HG03159 (cell line): ENCODE measurements at regions not wholly inside any gene's neighbourhood (a gene's known extent, or its start where the extent isn't known, plus 50 kb on each side); places are given as distances from the start of the nearest gene placed in this dataset.

Experiments
- ATAC-seq: cut with Tn5 transposase; IDR thresholded peaks from one replicate; pipeline ENCODE4 v1.9.1; 2021; ENCODE audit warnings: mild to moderate bottlenecking, moderate library complexity; ENCODE audit not compliant: unreplicated experiment

DNA sequence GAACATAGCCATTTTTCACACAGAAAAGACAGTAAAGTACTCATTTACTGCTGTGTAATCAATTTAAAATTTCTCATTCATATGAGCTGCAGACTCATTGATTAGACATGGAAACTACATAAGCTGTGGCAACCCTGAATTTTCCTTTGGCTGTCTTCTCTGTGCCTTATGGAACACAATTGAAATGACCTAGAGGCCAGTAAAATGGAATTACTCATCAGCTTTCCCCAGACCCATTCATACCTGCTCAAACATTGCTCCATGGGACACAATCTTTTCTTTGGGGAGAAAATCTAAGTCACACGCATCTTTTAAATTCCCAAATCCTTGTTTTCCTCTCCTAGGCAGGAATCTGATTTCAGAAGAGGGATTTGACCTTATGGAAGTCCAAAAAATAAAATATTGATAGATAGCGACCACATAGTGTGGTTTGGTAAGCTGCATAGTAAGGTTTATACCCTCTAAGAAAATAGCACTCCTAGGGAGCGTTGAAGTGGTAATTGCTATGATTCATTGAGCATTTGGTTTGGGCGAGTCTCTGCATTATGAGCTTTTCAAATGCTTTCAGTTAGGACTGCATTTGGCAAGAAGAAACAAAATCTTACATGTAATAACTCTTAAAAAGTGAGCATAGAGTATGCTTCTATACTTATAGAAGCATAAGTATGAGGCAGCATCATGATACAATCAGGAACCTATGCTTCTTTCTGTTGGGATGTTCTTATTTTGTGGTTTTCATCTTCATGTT lies 243.4 kb upstream of the GADL1 start:
- no peak for ATAC-seq

DNA sequence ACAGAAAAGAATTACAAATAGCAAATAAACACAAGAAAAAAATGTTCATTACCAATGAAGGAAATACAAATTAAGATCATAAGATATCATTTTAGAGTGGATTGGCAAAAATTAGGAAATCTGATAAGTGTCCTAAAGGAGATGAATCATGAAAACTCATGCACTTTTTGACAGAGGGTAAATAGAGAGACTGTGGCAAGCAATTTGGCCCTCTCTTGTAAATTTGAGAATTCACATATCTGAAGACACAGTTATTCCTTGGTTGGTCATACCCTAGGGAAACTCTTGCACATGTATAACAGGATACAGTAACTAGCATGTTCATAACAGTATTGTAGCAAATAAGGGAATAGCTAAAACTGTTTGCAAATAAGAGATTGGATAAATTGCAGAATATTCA lies 246.0 kb upstream of the GADL1 start:
- no peak for ATAC-seq

DNA sequence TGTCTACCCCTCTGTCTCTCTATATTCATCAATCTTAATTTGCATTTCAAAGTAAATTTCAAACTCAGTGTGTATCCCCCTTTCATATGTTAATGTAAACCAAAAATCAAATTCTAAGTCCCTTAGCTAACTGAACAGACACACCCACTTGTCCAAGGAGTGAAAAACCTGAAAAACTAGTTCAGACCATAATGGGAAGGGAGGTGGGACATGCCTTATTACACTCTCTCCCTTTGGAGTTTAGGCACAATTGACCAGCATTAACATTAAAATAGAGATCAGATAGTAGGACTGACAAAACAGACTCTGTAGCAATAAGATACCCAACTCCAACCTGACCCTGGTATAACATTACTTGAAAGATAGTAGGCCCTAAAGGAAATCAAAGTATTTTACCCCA lies 247.7 kb upstream of the GADL1 start:
- no peak for ATAC-seq

DNA sequence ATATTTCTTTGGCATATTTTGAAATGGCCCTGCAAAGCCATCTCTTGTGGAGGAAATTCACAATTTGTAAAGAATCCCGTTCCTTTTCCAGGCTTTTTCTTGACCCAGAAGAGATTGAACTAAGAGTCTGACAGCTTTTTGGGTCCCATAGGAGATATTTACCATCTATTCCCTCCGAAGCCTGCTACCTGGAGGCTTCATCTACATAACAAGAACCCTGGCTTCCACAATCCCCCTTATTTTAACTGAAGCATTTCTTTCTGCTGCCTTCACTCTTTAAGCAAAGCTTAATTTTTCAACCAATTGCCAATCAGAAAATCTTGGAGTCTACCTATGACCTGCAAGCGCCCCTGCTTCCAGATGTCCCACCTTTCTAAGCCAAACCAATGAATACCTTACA lies 248.1 kb upstream of the GADL1 start:
- ATAC-seq = no peak

DNA sequence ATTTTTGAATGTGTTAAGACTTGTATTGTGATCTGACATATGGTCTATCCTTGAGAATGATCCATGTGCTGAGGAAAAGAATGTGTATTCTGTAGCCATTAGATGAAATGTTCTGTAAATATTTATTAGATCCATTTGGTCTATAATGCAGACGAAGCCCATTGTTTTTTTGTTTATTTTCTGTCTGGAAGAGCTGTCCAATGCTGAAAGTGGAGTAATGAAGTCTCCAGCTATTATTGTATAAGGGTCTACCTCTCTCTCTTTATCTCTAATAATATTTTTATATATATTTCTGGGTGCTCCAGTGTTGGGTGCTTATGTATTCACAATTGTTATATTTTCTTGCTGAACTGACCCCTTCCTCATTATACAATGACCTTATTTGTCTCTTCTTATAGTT lies 250.6 kb upstream of the GADL1 start:
- no peak for ATAC-seq

DNA sequence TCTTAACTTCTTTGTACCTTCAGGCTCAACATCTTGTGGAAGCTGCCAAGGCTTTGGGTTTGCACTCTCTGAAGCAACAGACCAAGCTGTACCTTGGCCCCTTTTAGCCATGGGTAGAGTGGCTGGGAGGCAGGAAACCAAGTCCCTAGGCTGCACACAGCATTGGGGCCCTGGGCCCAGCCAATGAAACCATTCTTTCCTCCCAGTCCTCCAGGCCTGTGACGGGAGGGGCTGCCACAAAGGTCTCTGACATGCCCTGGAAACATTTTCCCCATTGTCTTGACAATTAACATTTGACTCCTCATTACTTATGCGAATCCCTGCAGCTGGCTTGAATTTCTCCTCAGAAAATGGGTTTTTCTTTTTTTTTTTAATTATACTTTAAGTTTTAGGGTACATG lies 253.1 kb upstream of the GADL1 start:
- no peak for ATAC-seq

DNA sequence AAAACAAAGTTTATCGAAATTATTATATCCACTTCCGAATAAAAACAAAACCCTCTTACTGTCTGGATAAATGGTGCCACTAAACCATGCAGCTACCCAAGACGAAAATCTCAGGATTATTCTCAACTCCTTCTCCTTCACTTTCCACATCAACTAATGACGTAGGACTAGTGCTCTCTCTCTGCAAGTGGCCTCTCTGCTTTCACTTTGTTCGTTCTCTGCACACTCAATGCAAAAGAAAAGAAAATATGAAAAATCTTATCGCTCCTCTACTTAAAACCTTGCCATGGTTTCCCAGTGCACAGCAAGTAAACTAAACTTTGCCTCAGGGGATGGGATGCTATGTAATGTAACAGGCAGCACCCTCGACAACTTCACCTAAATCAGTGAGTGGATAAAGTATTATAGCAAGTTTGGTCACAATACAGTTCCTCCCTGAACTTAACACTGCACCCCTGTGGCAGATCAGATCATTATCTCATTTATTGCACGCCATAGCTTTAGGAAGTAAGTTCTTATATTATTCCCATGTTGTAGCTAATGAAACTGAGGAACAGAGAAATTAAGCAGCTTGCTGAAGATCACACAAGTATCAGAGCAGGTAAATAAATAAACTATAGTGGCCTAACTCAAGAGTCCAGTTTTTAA lies 262.7 kb upstream of the GADL1 start:
- ATAC-seq = peak; percentile 60

DNA sequence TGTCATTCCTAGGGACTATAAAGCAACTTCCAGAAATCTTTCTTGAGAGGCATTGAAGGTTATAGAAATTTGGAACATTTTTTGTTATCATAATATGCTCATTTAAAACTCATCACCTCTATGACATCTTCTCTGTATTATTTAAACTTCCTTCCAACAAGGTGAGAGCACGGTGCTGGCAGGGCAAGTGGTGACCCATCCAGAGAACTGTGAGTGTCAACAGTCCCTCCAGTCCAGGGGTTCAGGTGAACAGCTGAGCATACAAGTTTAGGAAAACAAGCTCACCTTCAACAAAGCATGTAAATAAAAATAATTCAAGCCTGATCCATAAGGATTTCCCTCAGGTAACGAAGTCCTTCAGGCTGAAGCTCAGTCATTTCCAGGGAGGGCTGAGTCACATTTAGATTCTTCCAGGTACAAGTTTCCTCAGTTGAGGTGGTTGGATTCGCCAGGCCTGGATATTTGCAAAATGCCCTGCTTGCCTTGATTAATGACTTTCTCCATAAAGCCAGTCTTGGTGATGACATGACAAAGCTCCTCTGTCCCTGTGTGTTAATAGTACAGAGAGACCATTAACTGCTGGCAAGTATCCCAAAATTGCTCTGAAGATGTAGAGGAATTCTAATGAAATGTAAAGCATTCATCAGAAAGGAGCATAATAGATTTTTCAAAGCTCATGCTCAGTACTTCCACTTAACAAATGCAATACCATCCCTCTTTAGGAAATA lies 263.6 kb upstream of the GADL1 start:
- ATAC-seq = no peak

DNA sequence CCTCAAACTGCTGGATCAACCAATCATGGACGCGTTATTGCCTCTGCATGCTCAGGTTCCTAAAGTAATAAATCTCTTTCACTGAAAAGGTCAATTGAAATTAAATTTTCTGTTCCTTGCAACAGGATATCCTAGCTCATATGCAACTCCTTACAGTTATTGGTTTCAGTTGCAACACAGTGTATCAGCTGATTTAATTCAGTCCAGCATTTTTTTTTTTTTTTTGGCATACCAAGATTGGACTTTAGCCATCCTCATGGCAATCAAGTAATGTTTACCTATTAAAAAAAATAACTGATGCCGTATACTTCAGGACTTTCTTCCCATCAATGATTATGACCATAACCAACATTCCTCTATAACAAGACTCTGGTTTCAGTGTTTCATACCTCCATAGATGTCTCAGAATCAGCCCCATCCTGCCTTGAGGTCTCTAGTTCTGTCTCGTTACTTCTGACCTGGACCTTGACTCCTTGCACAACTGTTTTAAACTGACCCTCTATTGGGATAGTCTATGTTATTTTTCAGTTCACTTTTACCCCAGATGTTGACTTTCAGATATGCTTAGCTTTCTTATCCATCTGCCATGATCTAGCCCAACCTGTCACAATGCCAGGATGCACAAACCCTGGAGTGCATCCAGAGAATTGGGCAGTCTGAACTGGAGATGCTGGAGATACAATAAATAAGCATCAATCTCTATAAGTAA lies 265.0 kb upstream of the GADL1 start:
- ATAC-seq = no peak

DNA sequence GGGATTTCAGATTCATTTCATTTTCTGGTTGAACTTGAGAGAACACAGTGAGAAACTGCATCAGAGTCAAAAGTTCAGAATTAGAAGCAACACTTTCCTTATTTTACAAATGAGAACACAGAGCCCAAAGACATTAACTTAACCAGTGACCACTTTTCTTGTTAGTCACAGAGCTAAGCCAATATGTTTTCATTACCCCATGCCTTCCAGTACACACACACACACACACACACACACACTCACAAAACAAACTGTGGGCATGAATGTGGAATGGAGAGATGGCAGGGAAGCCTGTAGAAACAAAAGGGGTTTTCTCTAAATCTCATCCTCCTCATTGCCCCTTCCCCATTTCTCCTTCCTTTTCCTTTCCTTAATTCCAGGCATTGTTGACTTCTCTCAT lies 267.4 kb upstream of the GADL1 start:
- no peak for ATAC-seq

DNA sequence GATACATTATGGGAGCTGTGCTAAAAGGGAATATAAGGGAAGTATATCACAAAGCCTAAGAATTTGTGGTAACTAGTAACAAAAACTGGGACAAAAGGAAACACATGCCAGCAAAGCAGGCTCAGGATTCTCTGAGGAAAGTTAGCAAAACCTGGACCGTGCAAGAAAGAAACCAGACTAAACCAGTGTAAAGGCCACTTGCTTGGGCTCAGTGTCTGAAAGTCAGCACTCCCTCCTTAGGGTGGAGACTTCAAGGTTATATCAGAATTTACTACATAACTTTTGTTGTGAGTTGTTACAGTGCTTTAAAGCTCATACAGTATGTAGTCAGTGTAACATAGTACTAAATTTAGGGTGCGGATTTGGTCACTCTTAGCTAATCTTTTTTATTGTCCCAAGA lies 269.9 kb upstream of the GADL1 start:
- no peak for ATAC-seq

DNA sequence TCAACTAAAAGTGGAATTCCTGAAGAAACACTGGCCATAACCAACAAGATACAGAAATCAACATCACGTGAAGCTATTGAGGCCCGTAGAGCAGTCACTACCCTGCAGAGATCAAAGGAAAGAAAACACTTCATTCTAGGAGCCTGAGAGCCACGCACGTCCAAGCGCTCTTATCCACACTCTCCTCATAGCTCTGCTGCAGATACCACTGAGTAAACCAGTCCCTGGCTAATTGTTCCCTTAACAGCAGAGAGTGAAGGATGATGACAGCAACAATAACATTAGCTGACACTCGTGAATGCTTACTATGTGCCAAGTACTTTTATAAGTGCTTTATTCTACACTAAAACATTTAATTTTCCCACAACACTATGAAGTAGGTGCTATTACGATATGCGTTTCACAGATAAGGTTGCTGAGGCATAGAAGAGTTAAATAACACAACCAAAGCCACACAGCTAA lies 271.0 kb upstream of the GADL1 start:
- no peak for ATAC-seq

DNA sequence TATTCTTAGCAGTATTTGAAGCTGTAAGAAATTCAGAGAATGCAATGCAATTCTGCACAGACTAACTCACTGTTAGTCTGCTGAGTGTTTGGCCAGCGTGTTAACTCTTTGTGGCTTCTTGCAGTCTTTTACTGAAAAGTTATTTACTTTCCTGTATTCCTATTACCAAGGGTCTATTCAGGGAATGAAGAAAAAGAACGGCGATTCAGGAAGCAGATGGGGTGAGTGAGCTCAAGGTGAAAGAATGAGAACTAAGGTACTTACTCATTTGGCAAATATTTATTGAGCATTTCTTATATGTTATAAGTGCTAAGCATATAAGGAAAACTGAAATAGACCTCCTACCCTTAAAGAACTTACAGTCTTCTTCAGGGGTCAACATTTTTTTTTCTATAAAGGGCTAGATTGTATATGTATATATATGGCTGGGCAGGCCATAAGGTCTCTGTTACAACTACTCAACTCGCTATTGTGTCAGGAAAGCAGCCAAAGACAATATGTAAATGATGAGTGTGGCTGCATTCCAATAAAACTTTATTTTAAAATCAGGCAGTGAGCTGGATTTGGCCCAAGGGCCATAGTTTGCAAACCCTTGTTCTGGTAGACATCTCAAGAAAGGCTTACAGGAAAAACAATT lies 271.9 kb upstream of the GADL1 start:
- no peak for ATAC-seq

DNA sequence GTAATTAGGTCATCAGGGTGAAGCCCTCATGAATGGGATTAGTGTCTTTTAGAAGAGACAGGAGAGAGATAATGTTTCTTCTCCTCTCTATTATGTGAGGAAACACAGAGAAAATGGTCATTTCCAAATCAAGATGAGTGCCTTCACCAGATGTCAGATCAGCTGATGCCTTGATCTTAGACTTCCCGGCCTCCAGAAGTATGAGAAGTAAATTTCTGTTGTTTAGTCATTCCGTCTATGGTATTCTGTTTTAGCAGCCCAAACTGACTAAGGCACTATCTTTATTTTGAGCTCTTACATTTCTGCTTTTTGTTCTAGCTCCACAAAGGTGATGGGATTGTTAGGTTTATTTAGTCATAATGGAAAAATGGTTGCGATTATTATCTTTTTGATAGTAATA lies 273.2 kb upstream of the GADL1 start:
- ATAC-seq = no peak

DNA sequence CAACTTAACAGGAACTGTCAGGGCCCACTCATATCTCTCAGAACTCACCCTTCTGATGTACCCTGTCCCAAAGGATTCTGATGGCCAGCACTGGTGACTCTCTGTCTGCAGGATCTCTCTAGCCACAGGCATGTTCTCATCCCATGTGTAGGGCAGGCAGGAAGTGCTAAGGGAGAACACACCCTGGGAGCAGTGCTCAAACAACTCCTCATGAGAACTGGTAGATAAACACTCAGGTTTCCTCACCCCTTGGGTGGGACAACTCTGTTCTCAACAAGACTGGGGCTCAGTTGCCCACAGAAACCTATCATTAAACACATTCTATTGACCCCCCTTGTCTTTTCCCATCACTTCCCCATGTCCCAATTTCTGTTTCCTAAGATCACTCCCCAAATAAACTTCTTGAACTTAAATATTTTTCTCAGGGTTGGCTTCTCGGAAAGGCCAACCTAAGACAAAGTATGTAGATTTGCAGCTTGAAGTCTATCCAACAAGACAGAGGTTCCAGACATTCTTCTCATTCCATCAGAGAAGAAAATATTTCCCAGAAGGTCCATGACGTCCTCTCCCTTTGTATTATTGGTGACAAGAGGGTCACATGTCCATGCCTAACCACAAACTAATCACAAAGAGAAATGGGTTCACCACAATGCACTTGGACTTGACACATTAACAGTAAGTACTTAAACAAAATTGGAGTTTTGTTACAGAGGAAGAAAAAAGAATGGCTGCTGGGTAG lies 276.6 kb upstream of the GADL1 start:
- no peak for ATAC-seq

DNA sequence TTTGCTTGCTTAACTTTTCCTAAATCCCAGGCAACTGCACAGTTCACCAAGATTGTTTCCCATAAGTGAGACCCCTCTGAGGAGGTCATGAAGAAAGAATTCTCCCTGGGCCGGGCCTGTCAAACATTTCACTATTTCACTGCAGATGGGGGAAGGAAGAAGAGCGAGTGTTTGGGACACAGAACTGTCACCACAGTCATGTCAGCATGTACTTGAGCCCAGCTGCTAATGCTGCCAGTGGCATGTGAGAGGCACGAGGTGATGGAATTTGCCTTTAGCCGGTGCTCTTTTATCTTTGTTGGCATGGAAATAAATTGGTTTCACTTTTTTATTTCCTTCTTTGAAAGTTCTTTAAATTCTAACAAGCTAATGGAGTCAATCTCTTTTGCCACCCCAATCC lies 277.9 kb upstream of the GADL1 start:
- no peak for ATAC-seq

DNA sequence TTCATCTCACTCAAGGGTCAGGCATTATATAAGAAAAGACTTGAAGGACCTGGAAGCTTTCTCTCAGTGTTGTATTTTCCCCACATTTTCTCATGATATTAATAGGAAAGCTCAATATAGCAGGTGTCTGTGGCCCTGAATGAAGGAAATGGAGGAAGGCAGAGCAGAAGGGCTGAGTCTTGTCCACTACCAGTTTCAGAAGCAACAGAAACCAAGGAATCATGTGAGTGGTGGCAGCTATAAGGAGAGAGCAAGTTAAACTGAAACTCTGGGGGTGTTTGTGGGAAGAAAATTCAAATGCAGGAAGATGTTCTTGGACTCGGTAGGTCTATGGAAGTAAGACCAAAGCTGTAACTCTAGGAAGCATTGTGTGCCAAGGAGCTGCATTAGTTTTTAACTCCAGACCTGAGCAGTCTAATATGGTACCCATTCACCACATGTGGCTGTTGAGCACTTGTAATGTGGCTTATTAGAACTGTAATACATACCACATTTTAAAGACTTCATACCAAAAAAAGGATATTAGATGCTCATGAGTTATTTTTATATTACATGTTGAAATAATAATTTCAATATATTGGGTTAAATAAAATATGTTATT lies 278.8 kb upstream of the GADL1 start:
- ATAC-seq = no peak

DNA sequence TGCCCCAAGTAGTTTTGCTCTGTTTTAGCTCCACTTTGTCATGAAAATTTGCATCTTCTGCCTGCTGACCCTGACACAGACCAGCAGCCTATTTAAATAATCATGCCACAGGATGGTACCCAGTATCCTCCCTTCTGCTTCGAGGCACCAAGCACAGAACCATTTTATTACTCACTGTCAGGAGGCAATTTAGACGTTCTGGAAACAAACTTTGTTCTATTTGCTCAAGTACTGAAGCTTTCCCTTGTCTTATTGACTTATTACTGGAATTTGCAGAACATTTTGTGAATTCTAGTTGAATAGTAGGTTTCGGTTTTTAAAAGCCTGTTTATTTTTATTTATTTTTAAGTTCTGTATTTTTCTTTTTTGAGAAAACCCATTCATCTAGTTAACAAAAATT lies 279.6 kb upstream of the GADL1 start:
- no peak for ATAC-seq

DNA sequence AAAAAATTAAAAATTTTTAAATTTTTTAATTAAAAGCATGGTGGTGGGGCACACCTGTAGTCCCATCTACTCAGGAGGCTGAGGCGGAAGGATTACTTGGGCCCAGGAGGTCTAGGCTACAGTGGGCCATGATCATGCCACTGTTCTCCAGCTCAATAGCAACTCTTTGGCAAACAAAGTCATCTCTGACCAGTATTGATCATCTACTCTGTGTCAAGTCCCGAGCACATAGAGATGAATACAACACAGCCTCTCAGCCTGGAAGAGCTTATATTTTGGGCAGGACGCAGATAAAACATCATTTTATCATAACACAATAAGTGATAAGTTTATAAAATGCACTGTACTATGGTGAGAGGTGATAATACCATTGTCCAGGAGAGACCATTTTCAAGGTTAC lies 281.6 kb upstream of the GADL1 start:
- no peak for ATAC-seq

DNA sequence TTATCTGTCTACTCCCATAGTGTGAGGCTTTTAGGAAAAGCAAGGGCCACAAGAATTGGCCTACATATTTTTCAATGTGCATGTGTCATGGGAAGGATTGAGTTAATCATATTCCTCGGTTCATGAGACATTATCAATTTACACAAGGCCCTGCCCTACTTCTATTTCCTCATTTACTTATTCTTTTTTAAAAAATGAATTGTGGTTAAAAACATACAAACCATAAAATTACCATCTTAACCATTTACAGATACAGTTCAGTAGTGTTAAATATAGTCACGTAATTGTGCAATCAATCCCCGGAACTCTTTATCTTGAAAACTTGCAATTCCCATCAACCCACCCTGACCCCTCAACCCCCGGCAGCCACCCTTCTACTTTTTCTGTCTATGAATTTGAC lies 284.0 kb upstream of the GADL1 start:
- no peak for ATAC-seq
